IPS-15b (cell line): ENCODE measurements at regions not wholly inside any gene's neighbourhood (a gene's known extent, or its start where the extent isn't known, plus 50 kb on each side); places are given as distances from the start of the nearest gene placed in this dataset.
"Not testable (repeated sequence)": the region's sequence is repeated elsewhere in the genome, so short reads cannot be mapped to it uniquely, and the experiment has no call there.

Experiments used
- H3K27me3 ChIP-seq: one replicate; pipeline ENCODE4 v1.6.1; 2013; ENCODE audit warnings: low read length; ENCODE audit not compliant: control insufficient read depth, insufficient read depth
- H3K36me3 ChIP-seq: one replicate; pipeline ENCODE4 v1.6.1; 2013; ENCODE audit warnings: low read length; ENCODE audit not compliant: control insufficient read depth, insufficient read depth
- H3K4me1 ChIP-seq: one replicate; pipeline ENCODE4 v1.6.1; 2013; ENCODE audit warnings: mild to moderate bottlenecking, low read length; ENCODE audit not compliant: control insufficient read depth, insufficient read depth
- H3K4me3 ChIP-seq: one replicate; pipeline ENCODE4 v1.5.1; 2013; ENCODE audit warnings: low read depth, low read length
- H3K9ac ChIP-seq: one replicate; pipeline ENCODE4 v1.6.1; 2013; ENCODE audit warnings: low read depth, mild to moderate bottlenecking, low read length
- H3K9me3 ChIP-seq: one replicate; pipeline ENCODE4 v1.6.1; 2013; ENCODE audit warnings: mild to moderate bottlenecking, low read length; ENCODE audit not compliant: control insufficient read depth, insufficient read depth

DNA sequence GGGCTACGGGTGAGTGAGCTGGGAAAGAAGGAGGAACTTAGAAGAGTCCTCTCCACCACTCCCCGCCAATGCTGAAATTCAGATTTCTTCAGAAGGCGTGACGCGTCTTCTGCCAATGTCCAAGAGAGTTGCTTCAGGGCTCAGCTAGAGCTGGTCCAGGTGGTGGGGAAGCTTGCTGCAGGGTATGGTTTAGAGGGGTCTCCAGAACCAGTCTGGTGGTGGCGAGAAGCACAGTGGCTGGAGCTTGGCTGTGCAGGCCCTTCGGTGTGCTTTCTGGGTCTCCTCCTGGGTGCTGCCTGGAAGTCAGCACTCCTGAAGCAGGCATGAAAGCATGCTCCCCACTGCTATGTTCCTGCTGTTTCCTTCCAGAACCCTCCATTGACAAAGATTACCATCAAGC, 387.2 kb downstream of the PTPRU start:
- H3K4me1 ChIP-seq: no peaks in the 10 kb centered on the region
- H3K4me3 ChIP-seq: no peak overlapping the region
- no peaks in the 10 kb centered on the region for H3K36me3 ChIP-seq
- H3K27me3 ChIP-seq: no peaks in the 10 kb centered on the region
- no peaks in the 10 kb centered on the region for H3K9me3 ChIP-seq
- H3K9ac ChIP-seq: no peak overlapping the region

DNA sequence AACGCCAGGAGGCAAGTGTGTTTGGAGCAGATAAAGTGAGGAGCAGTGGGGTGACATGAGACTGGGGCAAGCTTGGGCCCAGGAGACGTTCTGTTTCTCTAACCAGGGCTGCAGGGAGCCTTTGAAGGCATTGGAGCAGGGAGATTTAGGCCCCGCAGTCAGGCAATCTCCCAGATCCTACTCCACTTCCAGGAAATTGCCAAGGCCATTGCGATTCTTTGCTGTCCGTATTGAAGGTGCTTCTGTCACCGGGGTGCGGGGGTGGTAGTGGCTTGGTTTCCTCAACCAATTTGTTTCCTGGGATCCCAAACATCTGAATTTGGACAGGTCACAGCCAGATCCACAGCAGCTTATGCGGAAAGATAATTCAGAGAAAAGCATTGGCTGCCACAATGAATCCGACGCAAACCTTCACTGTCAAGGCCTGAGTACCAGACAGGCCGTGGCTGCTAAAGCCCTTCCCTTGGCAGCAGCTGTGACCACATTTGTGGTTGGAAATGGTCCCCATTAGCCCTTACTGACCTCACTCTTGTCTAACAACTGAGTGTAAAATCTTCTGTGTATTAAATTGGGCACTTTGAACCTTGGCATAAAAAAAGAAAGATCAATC, 385.6 kb downstream of the PTPRU start:
- Histone ChIP-seq H3K4me1 (no peaks in the 10 kb centered on the region), H3K36me3 (no peaks in the 10 kb centered on the region), H3K9me3 (no peaks in the 10 kb centered on the region)

DNA sequence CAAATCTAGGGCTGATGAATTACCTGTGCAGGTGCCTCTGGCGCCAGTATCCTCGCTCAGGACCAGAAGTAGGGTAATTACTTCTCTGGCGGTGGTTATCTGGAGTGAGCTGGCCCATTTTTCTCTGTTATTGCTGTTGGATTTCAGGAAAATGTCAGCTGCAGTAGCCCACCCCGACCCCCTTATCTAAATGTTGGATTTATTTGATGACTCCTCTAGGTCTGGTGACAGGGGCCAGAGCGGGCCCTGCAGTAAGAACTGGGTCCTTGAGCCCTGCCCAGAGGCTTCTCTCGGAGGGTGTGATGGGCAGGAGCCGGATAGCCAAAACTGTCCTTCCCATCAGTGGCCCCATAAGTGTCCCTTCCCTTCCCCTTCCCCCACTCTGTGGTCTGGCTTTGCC, 384.3 kb downstream of the PTPRU start:
- Histone ChIP-seq H3K4me1 (no peaks in the 10 kb centered on the region), H3K4me3 (no peak overlapping the region), H3K9ac (no peak overlapping the region), H3K27me3 (no peaks in the 10 kb centered on the region), H3K36me3 (no peaks in the 10 kb centered on the region), H3K9me3 (no peaks in the 10 kb centered on the region)

More for the DNA sequence above, 385.6 kb downstream of the PTPRU start:
- Histone ChIP-seq H3K27me3 (no peaks in the 10 kb centered on the region), H3K4me3 (no peak overlapping the region), H3K9ac (no peak overlapping the region)

DNA sequence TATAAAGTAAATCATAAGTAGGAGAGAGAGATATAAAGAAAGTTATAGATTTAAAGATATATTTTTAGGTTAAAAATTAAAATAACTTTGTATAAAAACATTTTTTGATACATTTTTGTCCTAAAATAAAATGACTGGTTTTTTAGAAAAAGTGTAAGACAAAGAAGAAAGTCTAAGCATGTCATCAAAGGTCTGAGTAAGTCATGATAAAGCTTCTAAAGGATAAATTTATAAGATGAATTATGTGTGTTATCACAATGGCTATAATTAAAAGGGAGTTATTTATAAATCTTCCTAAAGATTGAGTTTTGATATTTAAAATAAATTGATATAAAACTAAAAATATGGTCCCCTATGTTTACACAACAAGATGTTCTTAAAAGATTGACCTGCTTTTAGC, 370.9 kb downstream of the PTPRU start:
- Histone ChIP-seq H3K4me1 (no peaks in the 10 kb centered on the region), H3K9me3 (no peaks in the 10 kb centered on the region), H3K4me3 (no peak overlapping the region), H3K36me3 (no peaks in the 10 kb centered on the region), H3K9ac (no peak overlapping the region), H3K27me3 (no peaks in the 10 kb centered on the region)

DNA sequence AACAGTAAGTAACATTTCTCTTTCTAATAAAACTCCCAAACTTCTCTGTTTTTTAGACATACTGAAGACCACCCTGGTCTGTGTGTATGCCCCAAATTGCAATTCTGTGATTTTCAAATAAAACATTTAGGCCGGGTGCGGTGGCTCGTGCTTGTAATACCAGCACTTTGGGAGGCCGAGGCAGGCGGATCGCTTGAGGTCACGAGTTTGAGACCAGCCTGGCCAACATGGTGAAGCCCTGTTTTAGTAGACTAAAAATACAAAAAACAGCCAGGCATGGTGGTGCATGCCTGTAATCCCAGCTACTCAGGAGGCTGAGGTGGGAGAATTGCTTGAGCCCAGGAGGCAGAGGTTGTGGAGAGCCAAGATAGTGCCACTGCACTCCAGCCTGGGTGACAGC, 368.5 kb downstream of the PTPRU start:
- not testable (repeated sequence) for H3K9ac ChIP-seq, H3K36me3 ChIP-seq, H3K4me3 ChIP-seq, H3K9me3 ChIP-seq, H3K4me1 ChIP-seq, H3K27me3 ChIP-seq

DNA sequence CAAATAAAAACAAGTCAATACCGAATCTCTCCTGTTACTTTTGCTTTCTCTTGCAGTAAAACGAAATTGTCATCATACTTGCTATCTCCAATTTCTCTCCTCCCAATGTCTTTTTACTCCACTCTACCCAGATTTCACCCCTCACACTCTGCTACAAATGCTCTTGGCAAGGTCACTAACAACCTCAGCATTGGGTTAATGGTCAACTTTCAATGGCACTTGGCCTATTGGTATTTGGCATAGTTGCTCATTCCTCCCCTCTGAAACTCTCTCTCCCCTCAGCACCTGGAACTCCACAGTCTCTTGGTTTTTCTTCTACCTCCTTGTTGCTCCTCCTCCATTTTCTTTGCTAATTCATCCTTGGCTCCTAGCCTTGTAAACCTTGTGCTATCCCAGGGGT, 367.3 kb downstream of the PTPRU start:
- Histone ChIP-seq H3K9ac (no peak overlapping the region), H3K27me3 (no peaks in the 10 kb centered on the region), H3K4me3 (no peak overlapping the region)

DNA sequence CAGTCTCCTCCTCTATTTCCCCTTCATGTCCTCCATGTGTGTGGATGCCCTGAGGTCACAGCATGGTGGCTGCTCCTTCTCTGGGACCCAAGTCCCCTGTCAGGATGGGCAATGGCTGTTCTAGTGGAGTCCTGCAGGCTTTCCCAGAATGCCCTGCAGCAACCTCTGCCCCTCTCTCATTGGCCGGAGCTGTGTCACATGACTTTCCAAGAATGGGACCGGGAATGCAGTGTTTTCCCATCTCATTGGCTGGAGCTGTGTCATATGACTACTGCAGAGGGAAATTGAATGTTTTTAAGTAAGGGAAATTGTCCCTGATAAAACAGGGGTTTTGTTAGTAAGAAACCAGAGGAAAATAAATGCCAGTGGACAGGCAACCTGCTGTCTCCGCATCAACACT, 365.9 kb downstream of the PTPRU start:
- H3K4me3 ChIP-seq: no peak overlapping the region
- no peaks in the 10 kb centered on the region for H3K9me3 ChIP-seq
- no peak overlapping the region for H3K9ac ChIP-seq
- no peaks in the 10 kb centered on the region for H3K27me3 ChIP-seq
- H3K36me3 ChIP-seq: no peaks in the 10 kb centered on the region
- no peaks in the 10 kb centered on the region for H3K4me1 ChIP-seq

More for the DNA sequence above, 367.3 kb downstream of the PTPRU start:
- Histone ChIP-seq H3K4me1 (no peaks in the 10 kb centered on the region), H3K9me3 (no peaks in the 10 kb centered on the region), H3K36me3 (no peaks in the 10 kb centered on the region)

DNA sequence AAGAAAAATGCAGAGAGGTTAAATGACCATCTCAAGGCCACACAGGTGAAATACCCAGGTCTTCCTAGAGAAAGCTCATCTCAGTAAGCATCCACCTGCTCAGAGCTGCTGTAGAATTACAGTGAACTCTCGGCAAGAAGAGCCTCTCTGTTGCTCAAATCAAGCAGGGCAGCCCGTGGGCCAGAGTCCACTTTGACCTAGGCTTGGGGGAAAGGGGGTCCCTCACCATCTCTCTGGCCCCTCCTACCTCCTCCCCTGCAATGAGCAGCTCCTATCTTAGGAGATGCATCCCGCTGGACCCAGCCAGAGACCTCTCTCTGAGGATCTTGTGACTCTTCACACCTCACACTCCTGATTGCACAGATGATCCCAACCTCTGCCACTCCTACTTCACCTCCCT, 364.7 kb downstream of the PTPRU start:
- Histone ChIP-seq H3K27me3 (no peaks in the 10 kb centered on the region), H3K36me3 (no peaks in the 10 kb centered on the region), H3K9me3 (no peaks in the 10 kb centered on the region), H3K4me1 (no peaks in the 10 kb centered on the region), H3K4me3 (no peak overlapping the region), H3K9ac (no peak overlapping the region)

DNA sequence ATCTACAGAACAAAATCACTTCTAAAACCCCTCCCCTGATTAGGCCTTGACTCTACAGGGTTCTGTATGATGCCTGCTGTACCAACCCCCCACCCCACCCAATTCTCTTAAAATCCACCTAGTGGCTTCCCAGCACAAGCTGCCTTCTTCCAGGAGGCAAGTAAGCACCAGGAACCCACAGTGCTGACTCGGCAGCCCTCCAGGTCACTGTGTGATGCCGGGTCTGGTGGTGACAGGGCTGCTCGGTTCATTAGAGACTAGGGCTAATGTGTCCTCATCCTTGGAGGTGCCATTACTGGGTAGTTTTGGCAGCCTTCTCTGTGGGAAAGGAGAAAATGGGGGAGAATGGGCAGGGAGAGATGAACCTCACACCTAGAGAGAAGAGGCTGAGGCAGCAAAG, 363.5 kb downstream of the PTPRU start:
- no peaks in the 10 kb centered on the region for H3K36me3 ChIP-seq
- H3K4me1 ChIP-seq: no peaks in the 10 kb centered on the region
- H3K27me3 ChIP-seq: no peaks in the 10 kb centered on the region
- no peak overlapping the region for H3K4me3 ChIP-seq
- H3K9ac ChIP-seq: no peak overlapping the region
- H3K9me3 ChIP-seq: no peaks in the 10 kb centered on the region

DNA sequence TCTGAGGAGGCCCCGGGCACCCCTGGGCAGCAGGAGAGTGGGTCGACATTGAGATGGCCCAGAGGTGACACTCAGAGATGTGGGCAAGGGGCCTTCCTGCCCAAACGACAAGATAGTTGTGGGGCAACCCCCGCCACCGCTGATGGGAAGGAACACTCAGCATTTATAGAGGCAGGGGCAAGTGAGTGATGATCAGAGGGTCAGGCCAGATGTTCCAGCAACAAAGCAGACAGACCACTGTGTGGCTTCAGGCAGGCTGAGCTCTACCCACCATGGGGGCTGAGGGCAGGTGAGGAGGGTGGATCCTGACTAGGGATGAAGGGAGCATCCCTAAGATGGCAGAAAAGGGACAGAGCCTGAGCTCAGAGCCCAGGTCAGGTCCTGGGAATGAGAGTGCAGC, 362.7 kb downstream of the PTPRU start:
- no peaks in the 10 kb centered on the region for H3K4me1 ChIP-seq
- no peaks in the 10 kb centered on the region for H3K27me3 ChIP-seq
- no peak overlapping the region for H3K9ac ChIP-seq
- no peaks in the 10 kb centered on the region for H3K36me3 ChIP-seq
- H3K4me3 ChIP-seq: no peak overlapping the region
- no peaks in the 10 kb centered on the region for H3K9me3 ChIP-seq

DNA sequence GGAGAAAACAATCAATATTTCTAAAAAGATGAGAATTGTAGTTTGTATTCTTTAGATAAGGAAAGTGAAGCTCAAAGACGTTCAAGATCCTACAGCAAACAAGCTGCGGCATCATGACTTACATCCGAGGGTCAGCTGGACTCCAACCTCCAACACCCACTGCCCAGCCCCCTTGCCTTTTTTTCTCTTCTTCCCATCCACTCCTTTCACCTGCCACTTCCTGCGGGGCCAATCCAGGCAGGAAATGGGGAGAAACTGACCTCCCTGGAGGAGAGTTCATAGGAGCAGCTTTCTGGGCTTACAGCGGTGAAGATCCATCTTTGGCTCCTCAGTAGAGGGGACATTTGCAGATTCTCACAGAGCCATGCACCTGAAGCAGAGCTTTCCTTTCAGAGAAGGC, 361.5 kb downstream of the PTPRU start:
- Histone ChIP-seq H3K36me3 (no peaks in the 10 kb centered on the region), H3K4me3 (no peak overlapping the region), H3K27me3 (no peaks in the 10 kb centered on the region), H3K9ac (no peak overlapping the region), H3K4me1 (no peaks in the 10 kb centered on the region), H3K9me3 (no peaks in the 10 kb centered on the region)

DNA sequence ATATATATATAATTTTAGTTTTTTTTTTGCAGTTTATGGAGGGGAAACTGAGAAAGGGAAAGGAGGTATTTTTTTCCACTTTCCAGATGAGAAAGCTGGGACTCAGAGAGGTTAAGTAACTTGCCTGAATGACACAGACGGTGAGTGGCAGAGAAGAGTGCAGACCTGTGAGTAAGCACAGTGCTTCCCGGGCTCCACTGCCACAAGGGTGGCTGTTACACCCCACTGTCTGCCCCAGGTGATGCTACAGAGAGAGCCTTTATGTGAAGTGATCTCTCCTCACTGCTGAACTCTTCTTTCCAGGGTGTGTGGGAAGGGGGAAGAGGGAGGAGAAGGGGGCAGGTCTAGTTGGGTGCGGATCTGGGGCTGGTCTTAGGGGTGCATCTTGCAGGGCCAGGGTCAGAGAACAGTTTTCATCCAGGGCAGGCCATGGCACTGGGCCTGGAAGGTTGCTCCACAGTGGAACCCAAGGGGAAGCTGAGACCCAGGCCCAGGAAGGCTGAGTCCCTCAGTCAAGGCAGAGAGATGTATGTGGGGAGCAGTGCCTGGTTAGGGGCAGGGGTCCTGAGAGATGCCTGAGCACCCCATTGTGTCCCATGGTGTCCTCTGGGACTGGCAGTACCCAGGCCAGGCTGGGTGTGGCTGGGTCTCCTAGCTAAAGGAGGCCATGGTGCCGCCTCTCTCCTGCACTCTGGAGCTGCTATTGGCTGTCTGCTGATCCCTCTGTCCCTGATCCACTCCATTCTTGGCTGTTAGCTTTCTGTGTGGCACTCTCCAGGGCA, 357.5 kb downstream of the PTPRU start:
- H3K36me3 ChIP-seq: no peaks in the 10 kb centered on the region
- H3K9me3 ChIP-seq: no peaks in the 10 kb centered on the region
- H3K9ac ChIP-seq: no peak overlapping the region
- H3K4me1 ChIP-seq: no peaks in the 10 kb centered on the region
- H3K4me3 ChIP-seq: no peak overlapping the region
- H3K27me3 ChIP-seq: no peaks in the 10 kb centered on the region
